CD14-positive monocyte (primary cell): ENCODE measurements at regions not wholly inside any gene's neighbourhood (a gene's known extent, or its start where the extent isn't known, plus 50 kb on each side); places are given as distances from the start of the nearest gene placed in this dataset.
"Not testable (repeated sequence)": the region's sequence is repeated elsewhere in the genome, so short reads cannot be mapped to it uniquely, and the experiment has no call there.

ENCODE experiments used
- DNase-seq, 3 donors: peaks; one replicate each; pipeline ENCODE4 v3.0.0-alpha.2; 2011 to 2022
- H2AFZ ChIP-seq: 2 replicates; pipeline ENCODE4 v1.6.0; 2012; ENCODE audit warnings: mild to moderate bottlenecking, low read depth, low read length, inconsistent platforms; ENCODE audit not compliant: insufficient read depth, poor library complexity, severe bottlenecking
- H3K27ac ChIP-seq, 2 donors: 1 replicate in 1 of 2; 2 replicates in 1 of 2; pipeline ENCODE4 v1.5.1; 2012 to 2013; ENCODE audit warnings: low read length in 2 of 2, control low read depth in 1 of 2, inconsistent platforms in 1 of 2, low read depth in 1 of 2, mild to moderate bottlenecking in 1 of 2
- H3K27me3 ChIP-seq, 2 donors: one replicate each; pipeline versions ENCODE4 v1.6.0 to v1.6.1; 2011 to 2013; ENCODE audit warnings: low read length in 2 of 2; ENCODE audit not compliant: control insufficient read depth in 2 of 2, insufficient read depth in 2 of 2
- H3K36me3 ChIP-seq, 2 donors: replicated peaks in 1 of 2; 1 replicate in 1 of 2; 2 replicates in 1 of 2; pipeline versions ENCODE4 v1.5.1 to v1.6.1; 2012 to 2013; ENCODE audit warnings: low read length in 2 of 2, control low read depth in 1 of 2, inconsistent platforms in 1 of 2, mild to moderate bottlenecking in 1 of 2; ENCODE audit not compliant: insufficient read depth in 2 of 2, control insufficient read depth in 1 of 2
- H3K4me1 ChIP-seq, 2 donors: 1 replicate in 1 of 2; 2 replicates in 1 of 2; pipeline versions ENCODE4 v1.5.1 to v1.6.1; 2012 to 2013; ENCODE audit warnings: low read length in 2 of 2, control low read depth in 1 of 2, inconsistent platforms in 1 of 2, mild to moderate bottlenecking in 1 of 2, moderate library complexity in 1 of 2; ENCODE audit not compliant: insufficient read depth in 2 of 2, control insufficient read depth in 1 of 2
- H3K4me2 ChIP-seq: replicated peaks from 2 replicates; pipeline ENCODE3; 2012; ENCODE audit warnings: low read length, moderate library complexity, mild to moderate bottlenecking; ENCODE audit not compliant: poor library complexity, severe bottlenecking; ENCODE audit errors: extremely low read depth
- H3K4me3 ChIP-seq, 3 experiments: fragments of 200-600 bp in 1 of 3; sonication (generic) in 1 of 3; replicated peaks in 1 of 3; 1 replicate in 2 of 3; 2 replicates in 1 of 3; pipeline ENCODE4 v1.5.1; 2011 to 2013; ENCODE audit warnings: low read length in 3 of 3, mild to moderate bottlenecking in 3 of 3, control low read depth in 2 of 3, low read depth in 2 of 3, inconsistent platforms in 1 of 3, moderate library complexity in 1 of 3
- H3K79me2 ChIP-seq: 2 replicates; pipeline ENCODE4 v1.6.0; 2012; ENCODE audit warnings: mild to moderate bottlenecking, control low read depth, inconsistent platforms, low read length, moderate library complexity; ENCODE audit not compliant: insufficient read depth
- H3K9ac ChIP-seq: 2 replicates; pipeline ENCODE4 v1.6.0; 2017; ENCODE audit warnings: low read length, mild to moderate bottlenecking; ENCODE audit not compliant: insufficient read depth, poor library complexity, severe bottlenecking
- H3K9me3 ChIP-seq, 2 donors: replicated peaks in 1 of 2; 1 replicate in 1 of 2; 2 replicates in 1 of 2; pipeline versions ENCODE4 v1.5.1 to v1.6.1; 2012 to 2013; ENCODE audit warnings: low read length in 2 of 2, control low read depth in 1 of 2; ENCODE audit not compliant: control insufficient read depth in 1 of 2, insufficient read depth in 1 of 2
- H4K20me1 ChIP-seq: 2 replicates; pipeline ENCODE4 v1.6.0; 2012; ENCODE audit warnings: mild to moderate bottlenecking, low read length, control low read depth, moderate library complexity; ENCODE audit not compliant: insufficient read depth
- H3K27ac Mint-ChIP-seq, 7 donors: one replicate each; pipeline ENCODE4 v1.8.0; 2020; ENCODE audit warnings: mild to moderate bottlenecking in 7 of 7, mixed read lengths in 7 of 7, moderate library complexity in 6 of 7, inconsistent platforms in 2 of 7
- H3K27me3 Mint-ChIP-seq, 3 donors: one replicate each; pipeline ENCODE4 v1.8.0; 2021 to 2022; ENCODE audit warnings: low read depth in 3 of 3, mild to moderate bottlenecking in 3 of 3, mixed read lengths in 3 of 3, moderate library complexity in 3 of 3, inconsistent platforms in 1 of 3
- H3K36me3 Mint-ChIP-seq, 2 donors: one replicate each; pipeline ENCODE4 v1.8.0; 2020; ENCODE audit warnings: mixed read lengths in 2 of 2, inconsistent platforms in 1 of 2, mild to moderate bottlenecking in 1 of 2
- H3K4me1 Mint-ChIP-seq: one replicate; pipeline ENCODE4 v1.8.0; 2020; ENCODE audit warnings: mild to moderate bottlenecking, mixed read lengths
- H3K4me3 Mint-ChIP-seq, 2 donors: one replicate each; pipeline ENCODE4 v1.8.0; 2020; ENCODE audit warnings: mild to moderate bottlenecking in 2 of 2, mixed read lengths in 2 of 2, moderate library complexity in 1 of 2
- H3K9me3 Mint-ChIP-seq, 7 donors: one replicate each; pipeline ENCODE4 v1.8.0; 2020 to 2022; ENCODE audit warnings: mixed read lengths in 7 of 7, mild to moderate bottlenecking in 6 of 7, moderate library complexity in 6 of 7, inconsistent platforms in 2 of 7
- CTCF ChIP-seq: fragments of 200-600 bp; IDR thresholded peaks from one replicate; pipeline ENCODE4 v1.8.0; 2022; ENCODE audit warnings: antibody characterized with exemption, mild to moderate bottlenecking
- WGBS: methylation state at CpG from one replicate; pipeline ENCODE4 v1.1.5; 2013; ENCODE audit warnings: missing lambda C conversion rate; ENCODE audit not compliant: insufficient coverage; 5-methylcytosine and 5-hydroxymethylcytosine counted together
- intact Hi-C, 2 donors: fragments of 100-400 bp; cut with micrococcal nuclease; formaldehyde crosslinking; loops; one replicate each; pipeline versions ENCODE4 v1.15.0 to v1.15.1; 2023

- no peak for TF ChIP-seq CTCF
- Histone ChIP-seq H3K4me3 (no peak overlapping the region), H3K4me1 (no peaks in the 10 kb centered on the region), H2AFZ (no peak overlapping the region), H3K9me3 (peaks cover 0 to 14% of the 10 kb centered on the region in 2 donors), H3K4me2 (no peak overlapping the region), H3K27me3 (no peaks in the 10 kb centered on the region), H3K36me3 (no peaks in the 10 kb centered on the region), H4K20me1 (no peaks in the 10 kb centered on the region), H3K27ac (no peak overlapping the region), H3K79me2 (no peaks in the 10 kb centered on the region), H3K9ac (no peak overlapping the region)
- Mint-ChIP-seq H3K4me1 (no peaks in the 10 kb centered on the region), H3K27me3 (no peaks in the 10 kb centered on the region), H3K36me3 (no peaks in the 10 kb centered on the region), H3K27ac (no peak overlapping the region), H3K9me3 (peaks cover 2 to 18% (median 10%) of the 10 kb centered on the region in 7 donors), H3K4me3 (no peak overlapping the region)
- DNase-seq = no peak
- intact Hi-C loops = no loop called here
- WGBS = no CpG with 5 or more reads among the region's 3 CpGs
Measured at GRCh38 chr15:61336026-61336638, 107.0 kb upstream of the RORA start.

GRCh38 chr15:61334714-61335113, 105.6 kb upstream of the RORA start:
- H3K27ac Mint-ChIP-seq, H3K36me3 Mint-ChIP-seq, H3K9ac ChIP-seq, H3K27me3 Mint-ChIP-seq, H4K20me1 ChIP-seq, H3K4me3 Mint-ChIP-seq, H3K4me1 Mint-ChIP-seq, H2AFZ ChIP-seq, H3K4me1 ChIP-seq, H3K27ac ChIP-seq, H3K4me3 ChIP-seq, H3K36me3 ChIP-seq, intact Hi-C loops, H3K4me2 ChIP-seq, DNase-seq, H3K79me2 ChIP-seq, H3K27me3 ChIP-seq: not testable (repeated sequence)
- peaks cover 2 to 18% (median 10%) of the 10 kb centered on the region in 7 donors for H3K9me3 Mint-ChIP-seq
- peaks cover 0 to 14% of the 10 kb centered on the region in 2 donors for H3K9me3 ChIP-seq
- no CpG with 5 or more reads among the region's 5 CpGs for WGBS
